22Rv1 (cell line): ENCODE measurements at regions not wholly inside any gene's neighbourhood (a gene's known extent, or its start where the extent isn't known, plus 50 kb on each side); places are given as distances from the start of the nearest gene placed in this dataset.

Experiments used
- CTCF ChIP-seq: fragments of 450-650 bp; IDR thresholded peaks from 2 replicates; pipeline ENCODE4 v1.5.1; 2017; ENCODE audit warnings: mild to moderate bottlenecking
- ZFX ChIP-seq: fragments of 450-650 bp; IDR thresholded peaks from 2 replicates; pipeline ENCODE4 v1.6.1; 2017; ENCODE audit warnings: antibody characterized with exemption, borderline replicate concordance

- TF ChIP-seq CTCF (no peak), ZFX (no peak)
These were observed 476.0 kb upstream of the MKI67 start for GRCh38 chr10:128602183-128602582.
